ENCODE measurements at regions not wholly inside any gene's neighbourhood (a gene's known extent, or its start where the extent isn't known, plus 50 kb on each side); places are given as distances from the start of the nearest gene placed in this dataset.

GRCh38 chr6:16007146-16007545 lies 121.7 kb upstream of the MYLIP start:
- H3K27me3 ChIP-seq (ENCODE audit: insufficient read depth, poor library complexity, severe bottlenecking) = no peaks in the 10 kb centered on the region
- no peak overlapping the region for H3K4me3 ChIP-seq (replicated peaks; ENCODE audit: insufficient read depth, low read length)
- no peak overlapping the region for H3K27ac ChIP-seq (replicated peaks)
- TF ChIP-seq, protein P1, sequence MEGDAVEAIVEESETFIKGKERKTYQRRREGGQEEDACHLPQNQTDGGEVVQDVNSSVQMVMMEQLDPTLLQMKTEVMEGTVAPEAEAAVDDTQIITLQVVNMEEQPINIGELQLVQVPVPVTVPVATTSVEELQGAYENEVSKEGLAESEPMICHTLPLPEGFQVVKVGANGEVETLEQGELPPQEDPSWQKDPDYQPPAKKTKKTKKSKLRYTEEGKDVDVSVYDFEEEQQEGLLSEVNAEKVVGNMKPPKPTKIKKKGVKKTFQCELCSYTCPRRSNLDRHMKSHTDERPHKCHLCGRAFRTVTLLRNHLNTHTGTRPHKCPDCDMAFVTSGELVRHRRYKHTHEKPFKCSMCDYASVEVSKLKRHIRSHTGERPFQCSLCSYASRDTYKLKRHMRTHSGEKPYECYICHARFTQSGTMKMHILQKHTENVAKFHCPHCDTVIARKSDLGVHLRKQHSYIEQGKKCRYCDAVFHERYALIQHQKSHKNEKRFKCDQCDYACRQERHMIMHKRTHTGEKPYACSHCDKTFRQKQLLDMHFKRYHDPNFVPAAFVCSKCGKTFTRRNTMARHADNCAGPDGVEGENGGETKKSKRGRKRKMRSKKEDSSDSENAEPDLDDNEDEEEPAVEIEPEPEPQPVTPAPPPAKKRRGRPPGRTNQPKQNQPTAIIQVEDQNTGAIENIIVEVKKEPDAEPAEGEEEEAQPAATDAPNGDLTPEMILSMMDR (IDR thresholded peaks at IDR 0.05; ENCODE audit: insufficient read depth, low read length) = no peak
- no peak for TF ChIP-seq REST (IDR thresholded peaks at IDR 0.05; ENCODE audit: insufficient replicate concordance, low read depth)
- TF ChIP-seq POLR2AphosphoS5 (IDR thresholded peaks at IDR 0.05; ENCODE audit: low read depth) = no peak
- TF ChIP-seq GABPA (IDR thresholded peaks at IDR 0.05; ENCODE audit: low read depth) = no peak
- TF ChIP-seq SPI1 (IDR thresholded peaks at IDR 0.05; ENCODE audit: borderline replicate concordance, low read depth) = no peak
- DNase-seq (ENCODE audit: low read depth in 1 of 2, low spot score in 1 of 2) = peak in 1 of 2 experiments; percentile 3

GRCh38 chr6:16006681-16007080 lies 122.2 kb upstream of the MYLIP start:
- Histone ChIP-seq H3K27me3 (ENCODE audit: insufficient read depth, poor library complexity, severe bottlenecking) (no peaks in the 10 kb centered on the region), H3K4me3 (replicated peaks; ENCODE audit: insufficient read depth, low read length) (no peak overlapping the region), H3K27ac (replicated peaks) (no peak overlapping the region)
- DNase-seq (ENCODE audit: low read depth in 1 of 2, low spot score in 1 of 2) = no peak
- TF ChIP-seq REST (IDR thresholded peaks at IDR 0.05; ENCODE audit: insufficient replicate concordance, low read depth) (no peak), SPI1 (IDR thresholded peaks at IDR 0.05; ENCODE audit: borderline replicate concordance, low read depth) (no peak), GABPA (IDR thresholded peaks at IDR 0.05; ENCODE audit: low read depth) (no peak), POLR2AphosphoS5 (IDR thresholded peaks at IDR 0.05; ENCODE audit: low read depth) (no peak)
- TF ChIP-seq, protein P1 (IDR thresholded peaks at IDR 0.05; ENCODE audit: insufficient read depth, low read length) = no peak

DNA sequence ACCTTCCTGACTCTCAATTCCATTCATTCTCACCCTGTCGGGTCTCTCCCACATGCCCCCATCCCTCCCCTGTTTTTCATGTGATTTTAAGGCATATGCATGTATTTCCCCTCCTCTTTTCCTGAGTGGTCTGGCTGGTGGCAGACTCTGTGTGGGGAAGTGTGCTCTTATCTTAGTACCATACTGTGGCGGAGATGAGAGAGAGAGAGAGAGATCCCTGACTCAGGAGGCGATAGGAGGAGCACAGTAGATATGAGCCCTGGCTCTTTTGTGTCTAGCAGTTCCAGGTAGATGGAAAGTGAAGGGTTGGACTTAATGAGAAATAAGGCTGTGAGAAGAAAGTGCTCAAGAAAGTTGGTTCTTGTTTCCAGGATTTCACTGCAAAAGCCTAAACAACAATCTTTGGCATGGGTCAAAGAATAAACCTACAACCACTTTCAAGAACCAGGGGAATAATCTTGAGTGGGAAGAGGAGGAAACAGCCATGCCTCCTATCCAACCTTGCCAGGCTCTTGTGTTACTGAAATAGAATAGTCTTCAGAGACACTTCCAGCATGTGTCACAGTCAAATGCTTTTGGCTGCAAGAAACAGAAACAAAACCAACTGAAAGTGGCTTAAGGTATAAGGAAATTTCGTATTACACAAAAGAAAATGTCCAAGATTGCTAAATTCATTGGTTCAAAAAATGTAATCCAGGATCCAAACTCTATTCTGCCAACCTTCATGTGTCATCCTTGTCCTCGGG lies 123.8 kb upstream of the MYLIP start:
- TF ChIP-seq SPI1 (IDR thresholded peaks at IDR 0.05; ENCODE audit: borderline replicate concordance, low read depth) (no peak), REST (IDR thresholded peaks at IDR 0.05; ENCODE audit: insufficient replicate concordance, low read depth) (no peak), GABPA (IDR thresholded peaks at IDR 0.05; ENCODE audit: low read depth) (no peak), POLR2AphosphoS5 (IDR thresholded peaks at IDR 0.05; ENCODE audit: low read depth) (no peak)
- TF ChIP-seq, protein P1 (IDR thresholded peaks at IDR 0.05; ENCODE audit: insufficient read depth, low read length) = no peak
- H3K4me3 ChIP-seq (replicated peaks; ENCODE audit: insufficient read depth, low read length) = no peak overlapping the region
- no peak for DNase-seq (ENCODE audit: low read depth in 1 of 2, low spot score in 1 of 2)

More for the DNA sequence above, 123.8 kb upstream of the MYLIP start:
- no peaks in the 10 kb centered on the region for H3K27me3 ChIP-seq (ENCODE audit: insufficient read depth, poor library complexity, severe bottlenecking)
- no peak overlapping the region for H3K27ac ChIP-seq (replicated peaks)

Data from HL-60 (cell line).